HepG2 (cell line): ENCODE measurements at regions not wholly inside any gene's neighbourhood (a gene's known extent, or its start where the extent isn't known, plus 50 kb on each side); places are given as distances from the start of the nearest gene placed in this dataset.

Source experiments
- HNF1B ChIP-seq: sonication (generic); formaldehyde crosslinking; IDR thresholded peaks from 2 replicates; pipeline ENCODE4 v1.5.1; 2020; ENCODE audit warnings: mild to moderate bottlenecking, moderate library complexity, missing genetic modification reagents
- MBD4 ChIP-seq: IDR thresholded peaks from 2 replicates; pipeline ENCODE4 v1.6.1; 2012; ENCODE audit warnings: low read length, inconsistent platforms, borderline replicate concordance
- MBNL3 ChIP-seq: fragments of 250-450 bp; sonication (Bioruptor Pico); conservative IDR thresholded peaks from 2 replicates; pipeline ENCODE4 v1.8.0; 2022; ENCODE audit warnings: mild to moderate bottlenecking, inconsistent platforms
- SMAD1 ChIP-seq: sonication (generic); formaldehyde crosslinking; IDR thresholded peaks from 2 replicates; pipeline ENCODE4 v1.4.0; 2020; ENCODE audit warnings: missing genetic modification reagents, low read depth, mild to moderate bottlenecking, borderline replicate concordance
- SP2 ChIP-seq: sonication (generic); formaldehyde crosslinking; IDR thresholded peaks from 2 replicates; pipeline ENCODE4 v1.5.1; 2020; ENCODE audit warnings: mild to moderate bottlenecking, missing genetic modification reagents
- ZNF335 ChIP-seq: sonication (generic); formaldehyde crosslinking; IDR thresholded peaks from 2 replicates; pipeline ENCODE4 v1.4.0; 2020; ENCODE audit warnings: missing genetic modification reagents
- ZNF512 ChIP-seq: sonication (generic); formaldehyde crosslinking; IDR thresholded peaks from 2 replicates; pipeline ENCODE4 v1.4.0; 2020; ENCODE audit warnings: mild to moderate bottlenecking, missing genetic modification reagents
- ZNF660 ChIP-seq: sonication (generic); formaldehyde crosslinking; IDR thresholded peaks from 2 replicates; pipeline ENCODE4 v1.5.1; 2020; ENCODE audit warnings: mild to moderate bottlenecking, low read depth, missing genetic modification reagents, borderline replicate concordance
- ZSCAN22 ChIP-seq: sonication (generic); formaldehyde crosslinking; IDR thresholded peaks from 2 replicates; pipeline ENCODE4 v1.4.0; 2020; ENCODE audit warnings: mild to moderate bottlenecking, missing genetic modification reagents
- TF ChIP-seq, protein P1 (sequence below): sonication (generic); formaldehyde crosslinking; IDR thresholded peaks from 2 replicates; pipeline ENCODE4 v1.8.0; 2022; ENCODE audit warnings: mild to moderate bottlenecking, missing genetic modification reagents, moderate library complexity
- TF ChIP-seq, protein P2 (sequence below): sonication (generic); formaldehyde crosslinking; IDR thresholded peaks from 2 replicates; pipeline ENCODE4 v1.8.1; 2022; ENCODE audit warnings: mild to moderate bottlenecking, missing genetic modification reagents
- TF ChIP-seq, protein P3 (sequence below): sonication (generic); formaldehyde crosslinking; IDR thresholded peaks from 2 replicates; pipeline ENCODE4 v1.4.0; 2020; ENCODE audit warnings: missing genetic modification reagents
- TF ChIP-seq, protein P4 (sequence below): IDR thresholded peaks from 2 replicates; pipeline ENCODE4 v1.6.1; 2012; ENCODE audit warnings: low read length, improper control_type of control experiment

- TF ChIP-seq, protein P1, sequence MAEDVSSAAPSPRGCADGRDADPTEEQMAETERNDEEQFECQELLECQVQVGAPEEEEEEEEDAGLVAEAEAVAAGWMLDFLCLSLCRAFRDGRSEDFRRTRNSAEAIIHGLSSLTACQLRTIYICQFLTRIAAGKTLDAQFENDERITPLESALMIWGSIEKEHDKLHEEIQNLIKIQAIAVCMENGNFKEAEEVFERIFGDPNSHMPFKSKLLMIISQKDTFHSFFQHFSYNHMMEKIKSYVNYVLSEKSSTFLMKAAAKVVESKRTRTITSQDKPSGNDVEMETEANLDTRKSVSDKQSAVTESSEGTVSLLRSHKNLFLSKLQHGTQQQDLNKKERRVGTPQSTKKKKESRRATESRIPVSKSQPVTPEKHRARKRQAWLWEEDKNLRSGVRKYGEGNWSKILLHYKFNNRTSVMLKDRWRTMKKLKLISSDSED (CRISPR knock-in tag): no peak
- TF ChIP-seq SMAD1 (CRISPR knock-in tag): no peak
- no peak for TF ChIP-seq HNF1B (CRISPR knock-in tag)
- 0 out of 2 replicates have a peak, but pooled peaks have one; percentile 73 for TF ChIP-seq ZNF660
- peak; percentile 92; the same call in 1 of the 2 replicates for TF ChIP-seq ZNF335 (CRISPR knock-in tag)
- no peak for TF ChIP-seq MBD4
- no peak for TF ChIP-seq ZNF512 (CRISPR knock-in tag)
- TF ChIP-seq, protein P2, sequence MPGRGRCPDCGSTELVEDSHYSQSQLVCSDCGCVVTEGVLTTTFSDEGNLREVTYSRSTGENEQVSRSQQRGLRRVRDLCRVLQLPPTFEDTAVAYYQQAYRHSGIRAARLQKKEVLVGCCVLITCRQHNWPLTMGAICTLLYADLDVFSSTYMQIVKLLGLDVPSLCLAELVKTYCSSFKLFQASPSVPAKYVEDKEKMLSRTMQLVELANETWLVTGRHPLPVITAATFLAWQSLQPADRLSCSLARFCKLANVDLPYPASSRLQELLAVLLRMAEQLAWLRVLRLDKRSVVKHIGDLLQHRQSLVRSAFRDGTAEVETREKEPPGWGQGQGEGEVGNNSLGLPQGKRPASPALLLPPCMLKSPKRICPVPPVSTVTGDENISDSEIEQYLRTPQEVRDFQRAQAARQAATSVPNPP (CRISPR knock-in tag): no peak
- TF ChIP-seq SP2 (CRISPR knock-in tag): no peak
- TF ChIP-seq, protein P3, sequence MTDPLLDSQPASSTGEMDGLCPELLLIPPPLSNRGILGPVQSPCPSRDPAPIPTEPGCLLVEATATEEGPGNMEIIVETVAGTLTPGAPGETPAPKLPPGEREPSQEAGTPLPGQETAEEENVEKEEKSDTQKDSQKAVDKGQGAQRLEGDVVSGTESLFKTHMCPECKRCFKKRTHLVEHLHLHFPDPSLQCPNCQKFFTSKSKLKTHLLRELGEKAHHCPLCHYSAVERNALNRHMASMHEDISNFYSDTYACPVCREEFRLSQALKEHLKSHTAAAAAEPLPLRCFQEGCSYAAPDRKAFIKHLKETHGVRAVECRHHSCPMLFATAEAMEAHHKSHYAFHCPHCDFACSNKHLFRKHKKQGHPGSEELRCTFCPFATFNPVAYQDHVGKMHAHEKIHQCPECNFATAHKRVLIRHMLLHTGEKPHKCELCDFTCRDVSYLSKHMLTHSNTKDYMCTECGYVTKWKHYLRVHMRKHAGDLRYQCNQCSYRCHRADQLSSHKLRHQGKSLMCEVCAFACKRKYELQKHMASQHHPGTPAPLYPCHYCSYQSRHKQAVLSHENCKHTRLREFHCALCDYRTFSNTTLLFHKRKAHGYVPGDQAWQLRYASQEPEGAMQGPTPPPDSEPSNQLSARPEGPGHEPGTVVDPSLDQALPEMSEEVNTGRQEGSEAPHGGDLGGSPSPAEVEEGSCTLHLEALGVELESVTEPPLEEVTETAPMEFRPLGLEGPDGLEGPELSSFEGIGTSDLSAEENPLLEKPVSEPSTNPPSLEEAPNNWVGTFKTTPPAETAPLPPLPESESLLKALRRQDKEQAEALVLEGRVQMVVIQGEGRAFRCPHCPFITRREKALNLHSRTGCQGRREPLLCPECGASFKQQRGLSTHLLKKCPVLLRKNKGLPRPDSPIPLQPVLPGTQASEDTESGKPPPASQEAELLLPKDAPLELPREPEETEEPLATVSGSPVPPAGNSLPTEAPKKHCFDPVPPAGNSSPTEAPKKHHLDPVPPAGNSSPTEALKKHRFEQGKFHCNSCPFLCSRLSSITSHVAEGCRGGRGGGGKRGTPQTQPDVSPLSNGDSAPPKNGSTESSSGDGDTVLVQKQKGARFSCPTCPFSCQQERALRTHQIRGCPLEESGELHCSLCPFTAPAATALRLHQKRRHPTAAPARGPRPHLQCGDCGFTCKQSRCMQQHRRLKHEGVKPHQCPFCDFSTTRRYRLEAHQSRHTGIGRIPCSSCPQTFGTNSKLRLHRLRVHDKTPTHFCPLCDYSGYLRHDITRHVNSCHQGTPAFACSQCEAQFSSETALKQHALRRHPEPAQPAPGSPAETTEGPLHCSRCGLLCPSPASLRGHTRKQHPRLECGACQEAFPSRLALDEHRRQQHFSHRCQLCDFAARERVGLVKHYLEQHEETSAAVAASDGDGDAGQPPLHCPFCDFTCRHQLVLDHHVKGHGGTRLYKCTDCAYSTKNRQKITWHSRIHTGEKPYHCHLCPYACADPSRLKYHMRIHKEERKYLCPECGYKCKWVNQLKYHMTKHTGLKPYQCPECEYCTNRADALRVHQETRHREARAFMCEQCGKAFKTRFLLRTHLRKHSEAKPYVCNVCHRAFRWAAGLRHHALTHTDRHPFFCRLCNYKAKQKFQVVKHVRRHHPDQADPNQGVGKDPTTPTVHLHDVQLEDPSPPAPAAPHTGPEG (CRISPR knock-in tag): 0 out of 2 replicates have a peak, but pooled peaks have one; percentile 58
- TF ChIP-seq ZSCAN22 (CRISPR knock-in tag): no peak
- TF ChIP-seq, protein P4, sequence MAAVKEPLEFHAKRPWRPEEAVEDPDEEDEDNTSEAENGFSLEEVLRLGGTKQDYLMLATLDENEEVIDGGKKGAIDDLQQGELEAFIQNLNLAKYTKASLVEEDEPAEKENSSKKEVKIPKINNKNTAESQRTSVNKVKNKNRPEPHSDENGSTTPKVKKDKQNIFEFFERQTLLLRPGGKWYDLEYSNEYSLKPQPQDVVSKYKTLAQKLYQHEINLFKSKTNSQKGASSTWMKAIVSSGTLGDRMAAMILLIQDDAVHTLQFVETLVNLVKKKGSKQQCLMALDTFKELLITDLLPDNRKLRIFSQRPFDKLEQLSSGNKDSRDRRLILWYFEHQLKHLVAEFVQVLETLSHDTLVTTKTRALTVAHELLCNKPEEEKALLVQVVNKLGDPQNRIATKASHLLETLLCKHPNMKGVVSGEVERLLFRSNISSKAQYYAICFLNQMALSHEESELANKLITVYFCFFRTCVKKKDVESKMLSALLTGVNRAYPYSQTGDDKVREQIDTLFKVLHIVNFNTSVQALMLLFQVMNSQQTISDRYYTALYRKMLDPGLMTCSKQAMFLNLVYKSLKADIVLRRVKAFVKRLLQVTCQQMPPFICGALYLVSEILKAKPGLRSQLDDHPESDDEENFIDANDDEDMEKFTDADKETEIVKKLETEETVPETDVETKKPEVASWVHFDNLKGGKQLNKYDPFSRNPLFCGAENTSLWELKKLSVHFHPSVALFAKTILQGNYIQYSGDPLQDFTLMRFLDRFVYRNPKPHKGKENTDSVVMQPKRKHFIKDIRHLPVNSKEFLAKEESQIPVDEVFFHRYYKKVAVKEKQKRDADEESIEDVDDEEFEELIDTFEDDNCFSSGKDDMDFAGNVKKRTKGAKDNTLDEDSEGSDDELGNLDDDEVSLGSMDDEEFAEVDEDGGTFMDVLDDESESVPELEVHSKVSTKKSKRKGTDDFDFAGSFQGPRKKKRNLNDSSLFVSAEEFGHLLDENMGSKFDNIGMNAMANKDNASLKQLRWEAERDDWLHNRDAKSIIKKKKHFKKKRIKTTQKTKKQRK: no peak
- no peak for TF ChIP-seq MBNL3
These were observed 51.1 kb upstream of the ZNRF4 start (continued) for GRCh38 chr19:5403968-5404640.
